ENCODE measurements at regions not wholly inside any gene's neighbourhood (a gene's known extent, or its start where the extent isn't known, plus 50 kb on each side); places are given as distances from the start of the nearest gene placed in this dataset.

GRCh38 chr6:115870464-115870863 lies 190.2 kb downstream of the FRK start (continued):
- TF ChIP-seq BCL3 (IDR thresholded peaks at IDR 0.05): no peak
- no peak for TF ChIP-seq ELK1 (IDR thresholded peaks at IDR 0.05; ENCODE audit: low read depth, low read length)

GRCh38 chr6:115865914-115866313 lies 194.8 kb downstream of the FRK start:
- no peak for ATAC-seq
- no peaks in the 10 kb centered on the region for H3K4me1 ChIP-seq
- CTCF ChIA-PET: no interaction called here
- no peaks in the 10 kb centered on the region for H3K9me3 ChIP-seq
- TF ChIP-seq ATOH8 (CRISPR knock-in tag; IDR thresholded peaks at IDR 0.05; ENCODE audit: low read depth) (no peak), RNF2 (IDR thresholded peaks at IDR 0.05; ENCODE audit: borderline replicate concordance, low read depth) (no peak), PHF8 (IDR thresholded peaks at IDR 0.05; ENCODE audit: borderline replicate concordance, low read depth) (no peak), NFE2L2 (conservative IDR thresholded peaks at IDR 0.05; ENCODE audit: low read length) (no peak), NPAS2 (CRISPR knock-in tag; IDR thresholded peaks at IDR 0.05; ENCODE audit: borderline replicate concordance) (no peak), ZSCAN20 (CRISPR knock-in tag; IDR thresholded peaks at IDR 0.05) (no peak), CTCF (IDR thresholded peaks at IDR 0.05) (no peak), EHMT2 (IDR thresholded peaks at IDR 0.05; ENCODE audit: low read depth) (no peak), RCOR1 (IDR thresholded peaks at IDR 0.05; ENCODE audit: low read depth, low read length) (no peak), CEBPB (IDR thresholded peaks at IDR 0.05) (no peak), USF2 (IDR thresholded peaks at IDR 0.05) (no peak), HOXB5 (CRISPR knock-in tag; IDR thresholded peaks at IDR 0.05) (no peak), HES2 (IDR thresholded peaks at IDR 0.05) (no peak), CHD2 (IDR thresholded peaks at IDR 0.05; ENCODE audit: low read length, partially characterized antibody) (no peak)
- FAIRE-seq: no peak
- H3K27ac ChIP-seq: no peak overlapping the region
- 7% methylated on average over 2 of the region's 2 CpGs for WGBS (ENCODE audit: missing lambda C conversion rate)
- POLR2A ChIA-PET: no interaction called here
- DNase-seq (ENCODE audit: low read depth in 1 of 2, low spot score in 1 of 2): no peak
- no peak overlapping the region for H3K4me2 ChIP-seq
- H3K4me3 ChIP-seq: no peak overlapping the region

- ChIA-PET CTCF (no interaction called here), POLR2A (no interaction called here)
- no peaks in the 10 kb centered on the region for H3K9me3 ChIP-seq
- no peaks in the 10 kb centered on the region for H3K4me1 ChIP-seq
- ATAC-seq: no peak
- no peak overlapping the region for H3K4me2 ChIP-seq
- H3K4me3 ChIP-seq: no peak overlapping the region
- no peak for FAIRE-seq
- DNase-seq (ENCODE audit: low read depth in 1 of 2, low spot score in 1 of 2): no peak
- no peak overlapping the region for H3K27ac ChIP-seq
- TF ChIP-seq BCL3 (IDR thresholded peaks at IDR 0.05) (no peak), CEBPB (IDR thresholded peaks at IDR 0.05) (no peak), PBX3 (IDR thresholded peaks at IDR 0.05) (no peak), NFE2L2 (conservative IDR thresholded peaks at IDR 0.05; ENCODE audit: low read length) (no peak), CHD4 (IDR thresholded peaks at IDR 0.05; ENCODE audit: borderline replicate concordance) (no peak), JUNB (IDR thresholded peaks at IDR 0.05) (no peak), RCOR1 (IDR thresholded peaks at IDR 0.05; ENCODE audit: low read depth, low read length) (no peak), ELK1 (IDR thresholded peaks at IDR 0.05; ENCODE audit: low read depth, low read length) (no peak), EP300 (IDR thresholded peaks at IDR 0.05) (no peak), PHF8 (IDR thresholded peaks at IDR 0.05; ENCODE audit: borderline replicate concordance, low read depth) (no peak), KDM5A (IDR thresholded peaks at IDR 0.05) (no peak), RNF2 (IDR thresholded peaks at IDR 0.05; ENCODE audit: borderline replicate concordance, low read depth) (no peak), MAFK (IDR thresholded peaks at IDR 0.05; ENCODE audit: partially characterized antibody) (no peak), FOXS1 (CRISPR knock-in tag; IDR thresholded peaks at IDR 0.05) (no peak), EHF (CRISPR knock-in tag; IDR thresholded peaks at IDR 0.05) (no peak)
These were observed 197.5 kb downstream of the FRK start for GRCh38 chr6:115863211-115863610.
